HG03196 (cell line): ENCODE measurements at regions not wholly inside any gene's neighbourhood (a gene's known extent, or its start where the extent isn't known, plus 50 kb on each side); places are given as distances from the start of the nearest gene placed in this dataset.
"Not testable (repeated sequence)": the region's sequence is repeated elsewhere in the genome, so short reads cannot be mapped to it uniquely, and the experiment has no call there.

ENCODE experiments used
- ATAC-seq: cut with Tn5 transposase; IDR thresholded peaks from one replicate; pipeline ENCODE4 v1.9.1; 2021; ENCODE audit not compliant: unreplicated experiment

DNA sequence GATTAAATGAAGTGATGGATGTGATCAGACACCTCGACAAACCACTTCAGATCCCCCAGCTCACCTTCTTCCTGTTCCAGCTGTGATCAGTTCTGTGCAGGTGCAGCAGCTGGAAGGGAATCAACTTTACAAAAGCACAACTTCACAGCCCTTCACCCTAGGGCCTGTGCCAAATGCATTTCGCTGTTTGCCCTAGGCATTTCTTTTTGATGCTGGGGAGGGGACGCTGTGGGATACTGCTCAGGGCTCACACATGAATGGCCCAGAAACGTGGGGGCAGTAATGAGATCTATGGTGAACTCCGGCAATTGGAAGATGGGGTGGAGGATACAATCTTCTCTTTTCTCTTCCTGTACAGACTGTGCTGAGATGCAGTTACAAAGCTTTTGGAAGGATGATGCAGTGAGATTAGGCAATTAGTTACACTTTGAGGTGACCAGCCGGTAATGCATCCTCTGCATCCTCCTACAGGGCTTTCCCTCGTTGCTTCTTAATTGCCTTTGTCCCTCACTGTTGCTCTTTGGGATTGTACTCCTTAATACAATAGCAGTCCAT, 215.1 kb upstream of the PITX2 start:
- no peak for ATAC-seq

DNA sequence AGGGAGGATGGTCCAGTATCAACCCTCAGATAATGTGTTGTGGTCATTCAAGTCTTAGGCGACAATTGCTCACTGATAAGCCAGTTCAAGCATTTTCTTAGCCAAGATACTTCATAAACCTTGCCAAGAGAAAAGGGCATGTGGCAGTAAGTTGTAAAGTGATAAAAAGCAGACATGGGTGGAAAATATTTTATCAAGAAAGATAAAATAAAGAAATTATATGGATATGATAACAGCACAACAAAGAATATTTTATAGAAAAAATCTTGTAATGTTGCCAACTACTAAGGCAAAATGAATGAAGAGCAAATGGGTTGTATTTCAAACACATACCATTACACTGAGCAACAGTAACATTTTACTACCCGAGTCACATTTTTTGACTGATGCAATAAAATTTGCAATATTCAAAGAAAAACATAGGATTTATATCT, 217.4 kb upstream of the PITX2 start:
- ATAC-seq = no peak

DNA sequence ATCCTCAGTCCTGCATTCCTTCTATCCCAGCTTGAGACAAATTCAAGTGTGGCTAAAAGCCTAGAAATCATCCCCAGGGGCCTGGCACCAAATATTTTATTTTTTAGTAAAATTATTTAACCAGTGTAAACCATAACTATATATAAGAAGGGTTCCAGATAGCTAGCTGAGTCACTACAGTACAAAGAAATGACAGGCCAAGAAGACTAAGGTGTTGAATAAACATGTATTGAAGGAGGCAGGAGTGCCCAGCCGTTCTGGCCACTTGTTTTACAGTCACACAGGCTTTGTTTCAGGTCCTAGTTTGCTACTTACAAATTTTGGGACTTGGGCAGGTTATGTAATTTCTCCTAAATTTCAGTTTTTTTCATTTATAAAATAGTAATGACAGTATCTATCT, 225.9 kb upstream of the PITX2 start:
- ATAC-seq = no peak

DNA sequence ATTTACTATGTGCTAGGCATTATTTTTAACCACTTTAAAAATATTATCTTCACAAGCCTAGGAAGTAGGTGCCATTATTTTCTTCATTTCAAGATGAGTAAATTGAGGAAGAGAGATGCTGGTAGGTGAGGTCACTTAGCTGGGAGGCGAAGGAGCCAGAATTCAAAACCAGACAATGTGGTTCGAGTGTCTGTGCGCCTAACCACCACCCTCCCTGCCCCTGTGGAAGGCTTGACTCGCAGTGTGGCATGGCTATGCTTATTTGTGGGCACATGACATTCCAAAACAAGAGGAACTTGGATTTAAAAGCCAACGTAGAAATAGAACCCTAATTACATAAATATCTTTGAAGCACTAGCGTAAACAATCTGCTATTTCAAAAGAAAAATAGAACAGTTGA, 226.6 kb upstream of the PITX2 start:
- ATAC-seq = no peak

DNA sequence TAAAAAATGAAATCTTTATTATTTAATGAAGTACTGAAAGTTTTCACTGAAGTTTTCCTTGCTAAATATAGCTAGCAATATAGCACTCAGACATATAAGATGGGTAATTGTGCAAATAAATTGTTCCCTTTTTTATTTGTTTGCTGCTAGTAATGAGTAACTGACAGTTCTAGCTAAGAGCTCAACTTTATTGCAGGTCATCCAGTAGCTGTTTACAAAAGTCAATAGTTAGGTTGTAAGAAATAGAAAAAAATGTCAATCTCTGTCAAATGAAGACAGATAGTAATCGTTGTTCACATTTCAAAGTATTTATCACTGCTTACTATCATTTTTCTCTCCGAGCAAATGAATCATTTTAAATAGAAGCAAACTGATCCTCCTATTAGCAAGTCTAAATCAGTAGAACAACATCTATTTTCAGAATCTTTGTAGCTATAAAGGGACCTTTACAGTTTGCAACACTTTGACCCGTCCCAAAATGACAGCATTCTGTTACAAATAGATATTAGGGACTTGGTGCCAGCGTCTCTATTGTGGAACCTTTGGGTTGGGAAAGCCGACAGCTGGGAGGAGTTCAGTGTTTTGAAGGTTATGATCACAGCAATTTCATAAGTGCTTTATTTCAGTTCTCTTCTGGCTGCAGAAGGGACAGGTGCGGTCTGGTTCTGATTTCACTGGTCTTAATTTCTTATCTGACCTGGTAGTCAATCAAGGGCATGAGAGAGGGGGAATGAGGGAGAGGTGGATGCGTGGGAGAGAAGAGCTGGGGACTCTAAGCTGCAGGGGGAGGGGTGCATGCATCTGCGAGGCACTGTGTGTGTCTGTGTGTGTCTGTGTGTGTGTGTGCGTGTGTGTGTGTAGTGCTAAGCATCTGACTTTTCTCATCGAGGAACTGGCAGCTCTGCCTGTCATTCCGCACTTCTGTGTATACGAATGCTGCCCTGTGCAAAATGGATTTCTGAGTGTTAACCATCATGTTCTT, 227.9 kb upstream of the PITX2 start:
- ATAC-seq = no peak

DNA sequence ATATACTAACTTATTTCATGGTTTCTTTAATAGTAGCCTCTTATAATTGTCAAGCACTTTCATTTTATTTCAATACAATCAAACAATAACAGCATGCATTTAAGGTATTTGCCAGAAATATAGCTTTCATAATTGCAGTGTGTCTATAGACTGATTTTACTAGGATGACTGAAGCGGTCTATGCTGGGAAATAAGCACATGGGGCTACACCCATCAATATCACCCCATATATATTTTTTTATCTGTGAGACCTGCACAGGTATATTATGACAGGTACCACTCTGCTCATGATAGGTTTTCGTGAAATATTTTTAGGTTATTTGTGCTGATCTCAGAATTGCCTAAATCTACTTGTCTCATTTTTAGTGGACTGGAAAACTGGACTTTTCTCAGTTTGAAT, 229.1 kb upstream of the PITX2 start:
- ATAC-seq = no peak

DNA sequence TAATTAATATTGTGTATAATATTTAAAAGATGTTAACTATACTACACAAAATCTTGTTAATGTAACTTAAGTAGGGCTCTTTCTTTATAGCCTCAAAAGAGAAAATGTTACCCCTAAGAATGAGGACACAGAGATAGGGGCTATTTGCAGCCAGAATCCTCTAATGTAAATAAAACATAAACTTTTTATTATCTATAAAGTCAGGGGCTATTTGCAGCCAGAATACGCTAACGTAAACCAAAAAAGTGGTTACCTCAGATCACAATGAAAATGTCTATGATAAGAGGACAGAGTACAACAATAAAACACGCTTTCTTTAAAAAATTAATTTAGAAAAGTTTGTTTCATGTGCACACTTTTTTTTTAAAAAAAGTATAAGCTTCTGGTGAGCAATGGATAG, 229.9 kb upstream of the PITX2 start:
- ATAC-seq = no peak

DNA sequence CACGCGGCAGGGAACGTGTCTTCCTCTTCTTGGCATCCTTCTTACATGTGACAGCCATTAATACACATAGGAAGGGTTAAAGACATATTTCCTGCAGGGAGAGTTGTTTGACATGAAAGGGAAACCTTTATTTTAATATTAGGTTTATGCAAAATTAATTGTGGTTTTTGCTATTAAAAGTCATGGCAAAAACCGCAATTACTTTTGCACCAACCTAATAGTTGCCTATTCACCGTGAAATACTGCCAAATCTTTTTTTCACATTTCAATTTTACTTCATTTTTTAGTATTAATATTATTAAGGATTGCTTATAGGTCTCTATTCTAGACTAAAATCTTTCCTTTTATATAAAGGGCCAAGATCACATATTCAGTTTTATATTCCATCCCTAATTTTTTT, 230.4 kb upstream of the PITX2 start:
- no peak for ATAC-seq

DNA sequence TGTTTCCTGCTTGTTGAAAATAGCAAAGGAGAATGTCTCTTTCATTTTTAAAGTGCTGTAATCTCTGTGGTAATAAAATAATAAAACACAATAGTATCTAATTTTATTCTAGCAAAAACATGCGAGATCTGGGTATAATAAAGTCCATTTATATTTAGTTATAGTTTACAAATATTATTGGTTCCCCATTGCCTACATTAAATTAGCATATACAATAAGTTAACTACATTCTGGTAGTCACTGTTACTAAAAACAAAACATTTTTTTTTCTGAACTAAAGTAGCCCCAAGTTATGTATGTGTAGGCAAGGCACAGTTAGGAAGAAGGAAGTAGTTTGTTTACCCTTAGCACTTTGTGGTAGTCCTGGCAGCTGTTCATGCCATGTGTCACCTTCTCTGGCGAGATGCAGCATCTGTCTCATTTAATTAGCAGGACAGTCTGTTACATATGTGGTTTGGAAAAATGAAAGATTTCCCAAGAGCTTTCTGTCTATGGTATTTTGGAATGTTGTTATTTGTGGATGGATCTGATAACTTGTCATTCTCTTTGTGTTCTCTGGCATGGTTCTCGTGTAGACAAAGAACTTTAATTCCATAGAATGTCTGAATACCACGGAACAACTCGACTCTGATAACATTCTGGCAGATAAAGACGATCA, 231.3 kb upstream of the PITX2 start:
- no peak for ATAC-seq

DNA sequence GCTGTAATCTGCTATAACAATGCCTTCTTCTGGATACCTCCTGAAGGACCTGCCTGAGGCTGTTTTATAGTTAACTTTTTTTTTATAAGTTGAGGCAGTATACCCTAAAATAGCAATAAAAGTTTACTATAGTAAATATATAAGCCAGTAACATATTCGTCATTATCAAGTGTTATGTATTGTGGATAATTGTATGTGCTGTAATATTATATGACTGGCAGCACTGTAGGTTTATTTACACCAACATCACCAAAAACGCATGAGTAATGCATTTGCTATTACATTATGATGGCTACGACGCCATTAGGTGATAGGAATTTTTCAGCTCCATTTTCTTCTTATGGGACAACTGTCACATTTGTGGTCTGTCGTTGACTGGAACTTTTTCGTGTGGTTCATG, 237.2 kb upstream of the PITX2 start:
- no peak for ATAC-seq

DNA sequence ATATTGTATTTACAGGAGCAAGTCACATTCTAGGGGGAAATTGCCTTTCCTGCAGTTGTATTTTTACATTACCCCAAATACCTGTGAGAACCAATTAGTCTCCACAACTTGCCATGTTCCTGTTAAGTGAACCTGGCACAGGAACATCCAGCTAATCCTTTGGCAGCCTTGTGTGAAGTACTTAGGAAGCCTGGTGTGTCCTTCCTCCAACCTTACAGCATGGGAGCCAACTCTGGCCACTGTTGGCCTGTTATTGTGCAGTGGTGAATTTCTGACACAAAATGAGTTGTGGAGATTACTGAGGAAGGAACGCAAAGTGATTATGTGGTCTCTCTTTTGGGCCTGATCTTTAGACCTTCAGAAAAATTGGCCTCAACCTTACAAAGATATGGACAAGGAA, 238.0 kb upstream of the PITX2 start:
- no peak for ATAC-seq

DNA sequence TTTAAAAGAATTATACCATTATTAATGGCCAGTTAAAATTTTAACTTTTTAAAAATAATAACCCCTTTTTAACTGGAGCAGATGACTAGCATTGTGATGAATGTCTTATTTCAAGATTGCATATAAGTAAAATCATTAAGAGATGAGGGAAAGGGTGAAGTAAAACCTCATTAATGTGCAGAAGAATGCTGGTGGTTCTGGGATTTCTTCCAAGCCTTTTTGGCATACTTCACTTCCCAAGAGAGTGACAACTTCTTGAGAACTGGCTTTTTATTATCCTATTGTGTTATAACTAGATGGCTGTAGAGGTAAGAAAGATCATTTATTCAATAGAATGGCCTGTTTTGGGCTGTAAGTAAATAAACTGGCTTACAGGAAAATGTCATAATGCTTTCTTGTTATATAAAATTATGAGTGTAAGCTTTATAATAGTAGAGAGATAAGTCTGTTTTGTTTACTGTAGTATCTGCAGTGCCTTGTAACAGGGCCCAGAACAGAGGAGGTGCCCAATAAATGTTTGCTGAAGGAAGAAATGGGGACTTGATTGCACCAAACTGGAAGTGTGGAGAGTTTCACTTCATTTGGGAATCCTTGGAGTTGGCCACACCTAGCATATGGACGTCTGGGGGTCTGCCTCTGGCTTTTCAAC, 242.9 kb upstream of the PITX2 start:
- ATAC-seq = no peak

DNA sequence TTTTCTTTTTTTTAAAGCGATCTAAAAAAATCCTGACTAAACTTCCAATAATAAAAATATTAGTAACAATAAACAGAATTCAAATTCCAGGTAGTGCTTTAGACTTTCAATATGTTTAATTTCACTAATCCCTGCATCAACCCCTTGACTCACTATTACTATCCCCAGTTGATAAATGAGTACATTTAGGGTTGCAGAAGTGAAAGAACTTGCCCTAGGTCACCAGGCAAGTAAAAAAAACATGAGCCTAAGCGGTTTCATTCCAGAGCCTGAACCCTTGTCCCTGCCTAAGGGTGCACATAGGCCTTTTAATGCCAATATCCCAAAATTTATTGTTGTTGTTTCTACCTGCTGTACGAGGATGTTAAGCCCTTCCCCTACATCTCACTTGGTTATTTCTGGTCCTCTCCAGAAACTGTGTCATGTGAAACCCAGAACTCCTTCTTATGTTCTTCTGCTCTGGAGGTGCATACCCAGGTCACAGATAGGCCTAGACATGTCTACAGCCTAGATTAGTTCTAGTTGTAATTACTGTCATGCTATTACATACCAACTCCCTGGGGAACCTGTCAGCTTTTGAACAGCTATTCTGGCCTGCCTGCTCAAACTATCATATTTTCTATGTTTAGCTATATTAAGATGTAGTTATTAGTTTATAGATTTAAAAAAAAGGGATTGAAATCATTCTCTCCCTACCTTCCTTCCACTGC, 244.5 kb upstream of the PITX2 start:
- ATAC-seq = peak; percentile 81

DNA sequence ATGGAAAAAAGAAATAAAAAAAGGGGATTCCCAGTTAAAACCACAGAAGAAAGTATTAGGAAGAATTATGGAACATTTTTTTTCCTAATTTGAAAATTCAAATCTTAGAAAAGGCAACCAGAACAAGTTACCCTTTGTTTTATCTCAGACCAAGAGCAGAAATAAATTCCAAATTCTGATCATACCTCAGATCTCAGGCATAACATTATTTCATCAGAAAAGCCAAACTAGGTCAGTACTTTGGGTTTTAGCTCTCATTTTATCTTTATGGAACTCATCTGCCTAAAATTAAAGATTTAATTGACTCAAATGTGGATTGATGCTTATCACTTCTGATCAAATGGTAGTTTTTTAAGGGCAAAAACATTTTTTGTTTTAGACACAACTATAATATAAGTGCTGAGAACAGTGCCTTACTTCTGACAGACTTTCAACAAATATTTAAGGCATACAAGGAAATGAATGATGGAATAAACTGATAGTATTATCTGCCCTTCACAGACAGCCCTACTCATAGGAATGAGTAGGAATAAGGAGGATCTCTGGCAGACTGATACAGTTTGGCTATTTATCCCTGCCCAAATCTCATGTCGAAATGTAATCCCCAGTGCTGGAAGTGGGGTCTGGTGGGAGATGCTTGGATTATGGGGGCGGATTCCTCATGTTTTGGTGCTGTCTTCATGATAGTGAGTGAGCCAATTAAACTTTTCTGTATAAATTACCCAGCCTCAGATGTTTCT, 245.3 kb upstream of the PITX2 start:
- ATAC-seq = no peak

DNA sequence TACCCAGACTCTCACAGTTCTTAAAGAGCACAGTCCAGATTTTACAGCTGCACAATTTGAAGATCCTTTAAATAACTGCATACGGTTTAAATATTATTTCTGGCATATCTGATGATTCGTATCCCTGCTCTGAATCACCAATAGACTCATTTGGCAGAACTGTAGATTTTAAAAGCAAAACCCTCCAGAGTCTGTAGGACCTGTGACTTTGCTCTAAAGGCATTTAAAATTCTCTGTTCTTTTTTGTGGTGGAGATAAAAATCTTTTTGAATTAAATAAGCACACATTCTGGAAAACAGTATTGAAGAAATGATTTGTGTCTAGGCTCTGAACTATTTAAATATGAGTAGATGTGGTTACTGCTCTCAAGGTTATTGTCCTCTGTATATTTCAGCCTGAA, 246.2 kb upstream of the PITX2 start:
- no peak for ATAC-seq

DNA sequence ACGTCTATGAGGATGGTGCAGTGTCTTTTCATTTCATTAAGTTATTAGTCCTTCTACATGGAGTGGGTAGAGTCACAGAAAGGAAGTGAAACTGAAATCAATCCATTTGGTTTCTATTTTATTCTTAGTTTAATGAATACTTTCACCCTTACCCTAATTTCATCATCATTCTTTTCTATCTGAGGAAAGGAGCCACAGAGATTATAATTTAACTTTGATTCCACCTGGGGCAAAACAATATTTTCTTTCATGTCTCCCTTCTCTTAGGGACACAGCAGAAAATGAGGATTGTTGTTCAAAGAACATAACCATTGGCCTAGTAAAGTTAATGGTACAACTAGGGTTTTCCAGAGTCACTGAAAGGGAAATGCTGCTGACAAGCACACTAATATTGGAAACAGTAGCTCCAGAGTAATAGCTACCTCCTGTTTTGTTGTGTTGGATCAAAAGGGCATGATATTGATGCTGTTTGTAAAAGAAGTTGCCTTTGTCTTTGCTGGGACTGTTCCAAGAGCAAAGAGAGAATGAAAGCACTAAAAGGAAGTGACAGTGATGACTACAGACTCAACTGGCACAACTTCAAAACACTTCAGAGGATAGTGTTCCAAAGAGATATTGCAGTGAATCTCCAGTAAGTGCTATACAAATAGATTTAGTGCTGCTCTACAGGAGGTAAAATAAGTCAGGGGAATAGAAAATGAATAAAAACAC, 247.1 kb upstream of the PITX2 start:
- ATAC-seq = peak; percentile 87

DNA sequence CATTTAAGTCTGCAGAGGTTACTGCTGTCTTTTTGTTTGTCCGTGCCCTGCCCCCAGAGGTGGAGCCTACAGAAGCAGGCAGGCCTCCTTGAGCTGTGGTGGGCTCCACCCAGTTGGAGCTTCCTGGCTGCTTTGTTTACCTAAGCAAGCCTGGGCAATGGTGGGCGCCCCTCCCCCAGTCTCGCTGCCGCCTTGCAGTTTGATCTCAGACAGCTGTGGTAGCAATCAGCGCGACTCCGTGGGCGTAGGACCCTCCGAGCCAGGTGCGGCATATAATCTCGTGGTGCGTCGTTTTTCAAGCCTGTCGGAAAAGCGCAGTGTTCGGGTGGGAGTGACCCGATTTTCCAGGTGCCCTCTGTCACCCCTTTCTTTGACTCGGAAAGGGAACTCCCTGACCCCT, 253.3 kb upstream of the PITX2 start:
- ATAC-seq = not testable (repeated sequence)

DNA sequence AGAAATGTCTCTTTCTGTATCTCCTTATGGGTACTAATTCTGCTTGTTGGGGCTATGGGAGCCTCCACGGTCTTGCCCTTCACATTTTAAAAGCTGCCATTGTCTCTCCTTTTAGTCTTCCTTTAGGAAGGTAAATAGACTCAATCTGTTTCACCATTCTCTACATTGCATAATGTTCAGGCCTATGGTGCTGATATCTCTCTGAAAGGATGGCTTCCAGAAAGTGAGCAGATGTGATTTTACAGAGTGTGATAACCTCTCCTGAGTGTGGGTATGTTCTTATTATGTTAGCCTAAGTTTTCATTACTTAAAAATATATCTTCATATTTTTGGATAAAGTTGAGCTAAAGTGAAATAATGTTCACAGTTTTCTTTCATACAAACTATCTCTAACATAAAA, 254.0 kb upstream of the PITX2 start:
- no peak for ATAC-seq

DNA sequence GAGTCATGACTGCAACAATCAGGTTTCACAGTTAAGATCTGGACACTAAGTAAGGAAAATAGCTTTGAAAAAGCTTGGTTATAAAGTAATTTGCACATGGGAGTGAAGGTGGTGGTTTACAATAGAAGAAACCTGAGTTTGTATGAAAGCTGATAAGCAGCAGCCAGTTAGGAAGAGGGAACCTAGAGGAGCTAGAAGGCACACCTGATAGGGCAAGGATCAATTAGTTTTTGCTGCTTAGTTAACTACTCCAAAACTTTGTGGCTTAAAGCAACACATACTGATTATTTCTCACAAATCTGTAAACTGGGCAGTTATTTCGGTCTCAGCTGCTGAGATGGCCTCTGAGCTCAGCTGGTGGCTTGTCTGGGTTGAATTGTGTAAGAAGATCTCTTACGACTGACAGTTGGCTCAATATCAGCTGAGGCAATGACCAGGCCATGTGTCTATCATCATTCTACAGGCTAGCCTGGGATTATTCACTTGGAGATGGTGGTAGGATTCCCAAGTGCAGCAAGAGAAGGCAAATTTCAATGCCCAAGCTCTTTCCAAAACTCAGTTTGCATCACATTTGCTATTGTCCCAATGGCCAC, 255.0 kb upstream of the PITX2 start:
- no peak for ATAC-seq
